Fibroblast of skin of scalp (primary cell): ENCODE measurements at regions not wholly inside any gene's neighbourhood (a gene's known extent, or its start where the extent isn't known, plus 50 kb on each side); places are given as distances from the start of the nearest gene placed in this dataset.

Source experiments
- DNase-seq: peaks from one replicate; pipeline ENCODE4 v3.0.0-alpha.2; 2013

GRCh38 chr2:172204762-172205161, 102.1 kb upstream of the DLX2 start:
- DNase-seq: no peak

GRCh38 chr2:172205292-172205691, 102.6 kb upstream of the DLX2 start:
- DNase-seq: no peak

DNA sequence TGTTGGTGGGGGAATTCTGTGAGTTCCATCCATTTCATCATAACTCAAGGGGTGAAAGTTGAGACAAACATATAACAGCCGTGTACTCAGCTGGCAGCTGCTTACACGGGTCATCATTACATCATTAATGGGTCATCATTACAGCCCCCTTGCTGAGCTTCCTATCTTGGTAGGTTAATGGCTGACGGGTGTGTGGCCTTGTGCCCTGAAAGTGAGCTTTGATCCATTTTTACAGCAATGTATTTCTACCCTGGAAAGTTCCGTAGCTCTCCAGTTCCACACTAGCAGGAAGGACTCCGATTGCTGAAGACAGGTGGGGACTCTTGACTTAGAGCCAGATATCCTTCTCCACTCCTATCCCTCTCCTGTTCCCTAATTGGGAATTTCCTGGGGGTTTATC, 105.2 kb upstream of the DLX2 start:
- DNase-seq: no peak

DNA sequence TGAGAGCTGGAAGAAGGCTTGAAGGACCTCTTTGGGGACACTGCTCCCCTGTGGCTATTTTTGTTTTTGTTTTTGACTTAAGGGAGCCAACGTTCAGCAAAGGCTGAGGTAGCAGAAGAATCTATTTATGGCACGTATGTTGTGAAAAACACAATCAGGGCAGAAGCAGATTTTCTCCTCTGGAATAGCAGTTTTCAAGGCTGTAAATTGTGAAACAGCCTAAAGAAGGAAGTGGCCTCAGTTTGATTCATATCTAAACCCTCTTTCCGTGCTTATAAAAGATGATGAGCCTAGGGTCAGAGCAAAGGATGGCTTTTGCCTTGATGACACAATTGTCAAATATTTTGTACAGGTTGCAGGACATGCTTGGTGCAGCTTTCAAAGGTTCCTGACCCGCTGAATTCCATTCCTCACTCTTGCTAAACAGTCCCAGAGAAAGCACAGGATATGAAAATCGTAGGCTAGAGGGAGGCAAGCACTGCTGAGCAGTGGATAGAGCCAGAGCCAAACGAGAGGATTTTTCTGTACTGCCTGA, 106.2 kb upstream of the DLX2 start:
- DNase-seq: peak; percentile 17

DNA sequence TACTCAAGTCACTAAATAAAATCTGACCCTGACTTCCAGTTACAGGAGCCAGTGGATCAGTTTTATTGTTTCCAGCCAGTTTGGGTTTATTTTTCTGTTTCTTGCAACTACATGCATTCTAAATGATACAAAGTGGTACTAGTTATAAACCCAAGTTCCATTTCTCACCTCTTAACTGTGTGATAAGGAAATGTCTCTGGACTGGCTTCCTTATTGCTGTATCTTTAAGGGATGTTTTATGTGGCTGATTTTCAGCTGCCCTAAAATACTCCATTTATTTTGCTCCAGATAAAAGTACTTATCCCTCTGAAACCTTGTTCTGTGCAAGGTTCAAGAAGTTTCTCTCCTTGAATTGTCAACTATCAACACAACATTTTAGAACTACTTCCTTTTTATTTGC, 107.9 kb upstream of the DLX2 start:
- DNase-seq: no peak

DNA sequence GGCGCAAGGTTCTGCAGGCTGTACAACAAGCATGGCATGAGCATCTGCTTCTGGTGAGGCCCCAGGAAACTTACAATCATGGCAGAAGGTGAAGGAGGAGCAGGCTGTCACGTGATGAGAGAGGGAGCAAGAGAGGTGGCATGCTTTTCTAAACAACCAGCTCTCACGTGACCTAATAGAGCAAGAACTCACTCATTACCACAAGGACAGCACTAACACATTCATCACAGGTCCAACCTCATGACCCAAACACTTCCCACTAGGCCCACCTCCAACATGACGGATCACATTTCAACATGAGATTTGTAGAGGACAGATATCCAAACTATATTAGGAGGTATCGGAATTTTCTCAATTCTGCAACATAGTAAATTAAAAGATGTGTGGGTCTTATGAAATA, 108.8 kb upstream of the DLX2 start:
- DNase-seq: peak; percentile 54

GRCh38 chr2:172213116-172213860, 110.6 kb upstream of the DLX2 start:
- no peak for DNase-seq

- DNase-seq: no peak
These were observed 111.6 kb upstream of the DLX2 start for GRCh38 chr2:172214252-172214651.

GRCh38 chr2:172215172-172215935, 112.7 kb upstream of the DLX2 start:
- DNase-seq: no peak

- no peak for DNase-seq
These were observed 113.2 kb upstream of the DLX2 start for GRCh38 chr2:172215936-172216335.

DNA sequence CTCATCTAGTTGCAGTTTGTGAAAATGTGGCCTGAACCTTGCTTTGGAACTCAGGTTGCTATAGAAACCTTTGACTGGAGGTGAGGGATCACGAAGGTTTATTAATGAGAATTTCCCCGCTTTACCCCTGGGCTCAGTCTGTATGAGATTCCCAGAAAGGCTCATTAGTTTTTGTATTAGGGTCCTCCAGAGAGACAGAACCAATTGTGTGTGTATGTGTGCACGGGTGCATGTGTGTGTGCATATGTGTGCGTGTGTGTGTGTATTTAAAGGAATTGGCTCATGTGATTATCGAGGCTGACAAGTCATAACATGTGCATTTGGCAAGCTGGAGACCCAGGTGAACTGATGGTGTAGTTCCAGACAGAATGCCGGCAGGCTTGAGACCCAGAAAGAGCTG, 113.8 kb upstream of the DLX2 start:
- no peak for DNase-seq

- no peak for DNase-seq
These were observed 116.5 kb upstream of the DLX2 start for GRCh38 chr2:172219201-172219600.

DNA sequence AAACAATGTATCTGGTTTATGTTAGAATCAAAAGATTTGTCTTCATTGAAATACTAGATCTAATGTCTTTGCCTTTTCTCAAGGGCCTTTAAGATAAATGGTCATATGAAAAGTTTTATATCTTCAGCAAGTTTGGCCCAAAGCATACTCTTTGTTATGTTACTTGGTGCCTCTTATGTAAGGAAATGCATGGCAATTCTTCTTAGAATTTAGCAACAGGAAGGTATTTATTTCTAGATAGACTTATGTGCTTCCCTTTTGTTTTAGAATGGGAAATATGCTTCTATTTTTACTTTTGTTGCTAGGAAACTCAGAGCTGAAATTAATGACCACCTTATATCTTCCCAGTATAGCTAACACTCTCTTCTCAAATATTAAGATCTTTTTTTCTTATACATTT, 117.4 kb upstream of the DLX2 start:
- no peak for DNase-seq

DNA sequence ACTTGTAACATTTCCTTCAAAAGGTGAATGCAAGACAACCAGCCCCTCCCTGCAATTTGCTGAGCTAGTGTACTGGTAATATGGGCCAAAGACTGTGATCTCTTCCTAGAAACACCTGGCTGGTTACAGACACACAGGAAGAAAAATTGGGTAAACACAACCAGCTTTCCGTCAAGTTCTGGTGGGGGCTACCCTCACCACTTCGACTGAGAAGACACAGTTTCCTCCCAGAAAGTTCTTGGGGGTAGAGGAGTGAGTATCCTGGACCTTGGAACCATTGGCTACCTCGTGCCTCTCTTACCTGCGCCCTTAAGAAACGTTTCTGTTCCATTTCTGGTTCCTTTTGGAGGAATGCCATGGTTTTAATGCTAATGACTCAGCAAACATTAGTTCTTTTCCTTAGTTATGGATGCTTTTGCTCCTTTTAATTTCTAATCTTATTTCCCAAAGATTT, 120.9 kb upstream of the DLX2 start:
- DNase-seq: no peak

- no peak for DNase-seq
These were observed 123.1 kb upstream of the DLX2 start for GRCh38 chr2:172225786-172226185.

DNA sequence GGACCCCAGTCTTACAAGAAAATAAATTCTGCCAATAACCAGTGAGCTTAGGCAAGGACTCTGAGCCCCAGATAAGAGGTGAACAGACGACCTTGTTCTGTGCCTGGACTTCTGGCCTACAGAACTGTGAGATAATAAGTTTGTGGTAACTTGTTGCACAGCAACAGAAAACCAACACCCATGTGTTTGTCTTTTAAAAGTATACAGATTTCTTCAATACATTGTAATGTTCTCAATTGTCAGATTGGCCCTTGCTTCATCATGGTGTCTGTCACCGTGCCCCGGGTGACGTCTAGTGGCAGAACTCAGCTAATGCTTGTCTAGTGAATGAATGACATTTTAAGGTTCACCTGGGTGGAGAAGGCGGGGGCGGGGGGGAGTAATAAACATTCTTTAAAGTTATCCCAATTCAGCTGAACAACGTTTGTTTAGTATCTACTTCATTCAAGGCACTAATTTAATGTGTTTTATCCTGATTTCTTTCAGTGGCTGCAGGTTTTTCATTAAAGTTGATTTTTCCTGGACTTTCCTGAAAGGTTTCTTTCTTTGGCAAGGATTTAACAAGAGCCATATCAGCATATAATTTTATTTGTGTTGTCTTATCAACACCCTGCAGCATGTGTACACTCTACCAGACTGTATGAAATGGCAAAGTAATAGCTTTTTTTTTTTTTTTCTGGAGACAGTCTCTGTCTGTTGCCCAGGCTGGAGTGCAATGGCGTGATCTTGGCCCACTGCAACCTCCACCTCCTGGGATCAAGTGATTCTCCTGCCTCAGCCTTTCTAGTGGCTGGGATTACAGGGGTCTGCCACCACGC, 123.8 kb upstream of the DLX2 start:
- DNase-seq: no peak

GRCh38 chr2:172227719-172228118, 125.0 kb upstream of the DLX2 start:
- DNase-seq: no peak

DNA sequence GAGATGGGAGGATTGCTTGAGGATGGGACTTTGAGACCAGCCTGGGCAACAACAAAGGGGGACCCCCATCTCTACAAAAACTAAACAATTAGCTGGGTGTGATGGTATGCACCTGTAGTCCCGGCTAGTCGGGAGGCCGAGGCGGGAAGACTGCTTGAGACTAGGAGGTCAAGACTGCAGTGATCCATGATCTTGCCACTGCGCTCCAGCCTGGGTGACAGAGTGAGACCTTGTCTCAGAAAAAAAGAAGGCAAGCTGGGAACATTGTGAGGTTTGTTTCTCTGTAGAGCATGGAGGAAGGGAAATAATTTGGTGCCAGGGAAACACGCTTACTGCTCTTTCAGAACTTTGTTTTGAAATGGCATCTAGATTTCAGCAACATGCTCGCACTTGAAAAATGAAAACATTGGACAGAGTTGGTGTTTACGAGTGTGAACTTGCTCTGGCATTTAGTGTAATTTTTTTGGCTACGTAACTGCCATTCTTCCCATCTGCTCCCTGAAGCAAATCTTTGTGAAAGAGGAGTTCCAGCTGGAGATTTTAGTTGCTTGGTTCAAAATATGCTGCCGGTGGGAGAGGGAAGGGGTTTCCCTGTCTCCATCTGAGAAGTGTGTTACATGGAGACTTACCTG, 125.6 kb upstream of the DLX2 start:
- DNase-seq: no peak

GRCh38 chr2:172229125-172229524, 126.4 kb upstream of the DLX2 start:
- DNase-seq: no peak

GRCh38 chr2:172230332-172230888, 127.7 kb upstream of the DLX2 start:
- DNase-seq: no peak

GRCh38 chr2:172230889-172231401, 128.2 kb upstream of the DLX2 start:
- DNase-seq: no peak

DNA sequence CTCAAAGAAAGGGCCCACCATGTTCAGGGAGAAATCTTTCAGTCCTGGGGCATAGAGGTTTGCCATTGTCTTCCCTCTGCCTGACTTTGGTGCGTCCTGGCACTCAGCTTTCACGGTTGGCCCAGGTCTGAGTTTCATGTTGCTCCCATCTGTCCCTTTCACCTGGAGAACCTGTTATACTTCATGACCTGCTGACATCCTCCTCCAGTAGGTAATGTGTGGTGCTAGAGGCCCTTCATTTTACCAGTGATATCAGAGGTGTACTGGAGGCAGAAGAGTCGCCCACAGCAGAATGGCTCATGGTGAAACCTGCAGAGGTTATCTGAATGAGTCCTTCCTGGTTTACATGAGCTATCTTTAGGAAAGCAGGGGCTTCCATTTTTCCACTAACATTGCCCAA, 128.8 kb upstream of the DLX2 start:
- no peak for DNase-seq
